ENCODE measurements at regions not wholly inside any gene's neighbourhood (a gene's known extent, or its start where the extent isn't known, plus 50 kb on each side); places are given as distances from the start of the nearest gene placed in this dataset.

DNA sequence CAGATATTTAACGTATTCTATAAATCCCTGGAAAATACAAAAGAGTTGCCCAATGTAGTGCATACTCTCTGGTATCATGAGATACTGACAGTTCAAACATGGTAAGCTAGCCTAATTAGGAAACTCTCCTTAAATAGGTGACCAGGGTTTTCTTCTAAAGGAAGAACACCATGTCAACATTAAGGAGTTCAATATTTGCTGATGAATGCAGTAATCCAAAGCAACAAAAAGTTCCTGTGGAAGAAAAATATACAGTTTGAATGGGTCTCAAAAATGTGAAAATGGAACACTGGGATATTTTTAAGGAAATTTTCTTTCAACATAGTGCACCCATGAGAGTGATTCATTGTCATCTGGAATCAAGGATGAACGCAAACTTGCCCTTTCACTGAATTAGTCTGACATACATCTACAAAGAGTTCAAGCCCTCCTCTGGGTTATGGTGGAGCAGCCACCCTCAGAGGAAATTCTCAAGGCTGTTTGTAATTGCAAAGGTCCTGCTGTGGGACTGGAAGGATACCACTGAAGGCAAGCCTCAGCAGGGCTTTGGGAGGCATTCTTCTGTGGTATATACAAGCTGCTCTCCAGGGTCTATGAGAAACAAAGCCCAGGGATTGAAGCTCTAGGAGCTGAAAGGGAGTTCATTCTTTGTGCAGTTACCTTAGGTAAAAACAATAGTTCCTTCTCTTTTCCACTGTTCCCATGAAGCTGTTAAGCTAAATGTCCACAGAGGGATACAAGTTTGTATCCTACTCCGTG, 700.3 kb downstream of the TUSC7 start:
- TF ChIP-seq FOXA1 (IDR thresholded peaks at IDR 0.05) = no peak
- TF ChIP-seq ARNT (IDR thresholded peaks at IDR 0.05) = no peak
